H1 (cell line): ENCODE measurements at regions not wholly inside any gene's neighbourhood (a gene's known extent, or its start where the extent isn't known, plus 50 kb on each side); places are given as distances from the start of the nearest gene placed in this dataset.

Source experiments
- CTCF ChIA-PET: fragments of 300-600 bp; sonication (Branson Sonifier 250); formaldehyde crosslinking; loops from one replicate; lab custom pipeline; 2021; ENCODE audit not compliant: partially characterized antibody; lab: Charles Lee
- POLR2A ChIA-PET: fragments of 300-600 bp; sonication (Branson Sonifier 250); formaldehyde crosslinking; loops from one replicate; lab custom pipeline; 2021; ENCODE audit warnings: inconsistent platforms; ENCODE audit not compliant: partially characterized antibody; lab: Charles Lee
- DNase-seq, 2 experiments: peaks; one replicate each; pipeline versions ENCODE4 v3.0.0 to v3.0.0-alpha.2; 2010 to 2022; ENCODE audit warnings: low spot score in 2 of 2, low read depth in 1 of 2, mixed read lengths in 1 of 2
- FAIRE-seq: peaks from 2 replicates; lab custom pipeline; 2011; peaks lifted over from hg19 to GRCh38; lab: Jason Lieb, UNC
- H2AFZ ChIP-seq: 2 replicates; pipeline ENCODE4 v1.8.1; 2012; ENCODE audit warnings: low read length, inconsistent platforms
- H2AK5ac ChIP-seq: 2 replicates; pipeline ENCODE4 v1.6.1; 2013; ENCODE audit warnings: low read depth, low read length
- H2BK120ac ChIP-seq: replicated peaks from 2 replicates; pipeline ENCODE3; 2013; ENCODE audit warnings: low read depth, low read length, inconsistent platforms
- H2BK12ac ChIP-seq: 2 replicates; pipeline ENCODE4 v1.6.1; 2013; ENCODE audit warnings: low read depth, low read length
- H2BK15ac ChIP-seq: 2 replicates; pipeline ENCODE4 v1.6.1; 2013; ENCODE audit warnings: low read length
- H2BK20ac ChIP-seq: 2 replicates; pipeline ENCODE4 v1.6.1; 2013; ENCODE audit warnings: low read length
- H2BK5ac ChIP-seq: 2 replicates; pipeline ENCODE4 v1.6.1; 2013; ENCODE audit warnings: low read depth, low read length
- H3K14ac ChIP-seq: 2 replicates; pipeline ENCODE4 v1.6.1; 2013; ENCODE audit warnings: inconsistent platforms; ENCODE audit not compliant: insufficient read length
- H3K18ac ChIP-seq: 2 replicates; pipeline ENCODE4 v1.6.1; 2013; ENCODE audit warnings: low read length; ENCODE audit errors: extremely low read depth
- H3K23ac ChIP-seq: 2 replicates; pipeline ENCODE4 v1.6.1; 2013; ENCODE audit warnings: inconsistent platforms; ENCODE audit not compliant: insufficient read length
- H3K23me2 ChIP-seq: 2 replicates; pipeline ENCODE4 v1.6.1; 2013; ENCODE audit warnings: low read depth, low read length
- H3K27ac ChIP-seq: 2 replicates; pipeline ENCODE4 v1.6.1; 2011; ENCODE audit warnings: low read depth, low read length, inconsistent platforms
- H3K27me3 ChIP-seq, 4 experiments: replicated peaks in 1 of 4; 1 replicate in 1 of 4; 2 replicates in 3 of 4; pipeline versions ENCODE4 v1.6.1 to v1.8.1; 2011 to 2013; ENCODE audit warnings: low read length in 3 of 4, mild to moderate bottlenecking in 3 of 4, inconsistent platforms in 2 of 4, mixed read lengths in 2 of 4, moderate library complexity in 1 of 4; ENCODE audit not compliant: control insufficient read depth in 3 of 4, insufficient read depth in 3 of 4; ENCODE audit errors: extremely low read depth in 1 of 4
- H3K36me3 ChIP-seq, 4 experiments: 2 replicates each; pipeline versions ENCODE4 v1.6.1 to v1.8.1; 2011 to 2013; ENCODE audit warnings: mild to moderate bottlenecking in 4 of 4, low read length in 3 of 4, moderate library complexity in 2 of 4, control low read depth in 1 of 4, inconsistent platforms in 1 of 4; ENCODE audit not compliant: insufficient read depth in 4 of 4, control insufficient read depth in 2 of 4
- H3K4ac ChIP-seq: replicated peaks from 2 replicates; pipeline ENCODE3; 2013; ENCODE audit warnings: low read length, low read depth, mixed read lengths, inconsistent platforms; ENCODE audit not compliant: insufficient read length
- H3K4me1 ChIP-seq, 4 experiments: replicated peaks in 1 of 4; 1 replicate in 1 of 4; 2 replicates in 3 of 4; pipeline versions ENCODE4 v1.6.1 to v1.8.1; 2011 to 2013; ENCODE audit warnings: low read length in 3 of 4, inconsistent platforms in 2 of 4, mixed read lengths in 1 of 4; ENCODE audit not compliant: insufficient read depth in 4 of 4, control insufficient read depth in 3 of 4
- H3K4me2 ChIP-seq, 2 experiments: 2 replicates each; pipeline versions ENCODE4 v1.6.1 to v1.8.1; 2011 to 2013; ENCODE audit warnings: low read depth in 2 of 2, low read length in 2 of 2, control low read depth in 1 of 2, inconsistent platforms in 1 of 2, mild to moderate bottlenecking in 1 of 2; ENCODE audit not compliant: insufficient read depth in 1 of 2
- H3K4me3 ChIP-seq, 4 experiments: fragments of 200-600, 300-600 bp in 1 of 4; sonication (generic), shearing (Covaris generic), sonication (Bioruptor Twin) in 1 of 4; 2 replicates each; pipeline versions ENCODE4 v1.5.1 to v1.8.1; 2011 to 2016; ENCODE audit warnings: low read length in 4 of 4, low read depth in 3 of 4, control low read depth in 2 of 4, inconsistent platforms in 2 of 4, mild to moderate bottlenecking in 2 of 4, mixed read lengths in 1 of 4, moderate library complexity in 1 of 4; ENCODE audit not compliant: insufficient read depth in 2 of 4; ENCODE audit errors: extremely low read depth in 1 of 4
- H3K56ac ChIP-seq: replicated peaks from 2 replicates; pipeline ENCODE3; 2013; ENCODE audit warnings: low read depth, mild to moderate bottlenecking, mixed read lengths, low read length, inconsistent platforms; ENCODE audit not compliant: insufficient read length
- H3K79me1 ChIP-seq: 2 replicates; pipeline ENCODE4 v1.6.1; 2013; ENCODE audit warnings: low read depth, low read length, control low read depth
- H3K79me2 ChIP-seq, 2 experiments: 2 replicates each; pipeline versions ENCODE4 v1.6.1 to v1.8.1; 2012 to 2013; ENCODE audit warnings: low read length in 2 of 2, mild to moderate bottlenecking in 2 of 2, inconsistent platforms in 1 of 2; ENCODE audit not compliant: insufficient read depth in 2 of 2, control insufficient read depth in 1 of 2
- H3K9ac ChIP-seq, 4 experiments: replicated peaks in 1 of 4; 1 replicate in 1 of 4; 2 replicates in 3 of 4; pipeline versions ENCODE4 v1.6.1 to v1.8.1; 2011 to 2013; ENCODE audit warnings: low read depth in 3 of 4, low read length in 3 of 4, control low read depth in 2 of 4, mild to moderate bottlenecking in 2 of 4, moderate library complexity in 2 of 4, inconsistent platforms in 1 of 4; ENCODE audit errors: extremely low read depth in 1 of 4
- H3K9me3 ChIP-seq, 2 experiments: 2 replicates each; pipeline versions ENCODE4 v1.6.1 to v1.8.1; 2012 to 2013; ENCODE audit warnings: mild to moderate bottlenecking in 2 of 2, moderate library complexity in 2 of 2, control low read depth in 1 of 2, inconsistent platforms in 1 of 2, low read depth in 1 of 2, low read length in 1 of 2, mixed read lengths in 1 of 2; ENCODE audit not compliant: insufficient read depth in 2 of 2
- H4K20me1 ChIP-seq, 2 experiments: replicated peaks in 1 of 2; 2 replicates each; pipeline versions ENCODE3 to v1.8.1; 2011 to 2013; ENCODE audit warnings: inconsistent platforms in 2 of 2, low read length in 2 of 2, mild to moderate bottlenecking in 1 of 2; ENCODE audit not compliant: insufficient read depth in 2 of 2, control insufficient read depth in 1 of 2
- H4K5ac ChIP-seq: 2 replicates; pipeline ENCODE4 v1.6.1; 2013; ENCODE audit warnings: low read length, low read depth, mixed read lengths, inconsistent platforms; ENCODE audit not compliant: insufficient read length
- H4K8ac ChIP-seq: 2 replicates; pipeline ENCODE4 v1.8.0; 2013; ENCODE audit warnings: mild to moderate bottlenecking, moderate library complexity, low read length, inconsistent platforms; ENCODE audit not compliant: insufficient read depth; ENCODE audit errors: extremely low read depth
- H4K91ac ChIP-seq: replicated peaks from 2 replicates; pipeline ENCODE3; 2013; ENCODE audit warnings: low read length, mixed read lengths, inconsistent platforms; ENCODE audit not compliant: insufficient read length
- ATF3 ChIP-seq: IDR thresholded peaks from 2 replicates; pipeline ENCODE4 v1.6.1; 2011; ENCODE audit warnings: low read depth, mild to moderate bottlenecking, low read length; ENCODE audit not compliant: insufficient read depth
- GTF2F1 ChIP-seq: IDR thresholded peaks from 2 replicates; pipeline ENCODE4 v1.6.1; 2012; ENCODE audit warnings: low read depth, low read length, improper control_type of control experiment, borderline replicate concordance
- HDAC6 ChIP-seq: IDR thresholded peaks from one replicate; pipeline ENCODE4 v1.7.1; 2012; ENCODE audit warnings: low read depth, mild to moderate bottlenecking, inconsistent platforms, low read length, moderate library complexity
- NANOG ChIP-seq: IDR thresholded peaks from 2 replicates; pipeline ENCODE4 v1.6.1; 2011; ENCODE audit warnings: low read length, low read depth, mild to moderate bottlenecking, inconsistent platforms; ENCODE audit not compliant: insufficient read depth, poor library complexity, severe bottlenecking
- NRF1 ChIP-seq: IDR thresholded peaks from 2 replicates; pipeline ENCODE4 v1.6.1; 2011; ENCODE audit warnings: mild to moderate bottlenecking, low read depth, low read length, improper control_type of control experiment
- PHF8 ChIP-seq: fragments of 200-600 bp; sonication (generic); conservative IDR thresholded peaks from 2 replicates; pipeline ENCODE4 v1.7.1; 2012; ENCODE audit warnings: low read depth, mild to moderate bottlenecking, inconsistent platforms, low read length, moderate library complexity
- RAD21 ChIP-seq, 2 experiments: IDR thresholded peaks in 1 of 2; conservative IDR thresholded peaks in 1 of 2; 2 replicates each; pipeline ENCODE4 v1.6.1; 2011; ENCODE audit warnings: low read depth in 2 of 2, low read length in 2 of 2, improper control_type of control experiment in 1 of 2, inconsistent platforms in 1 of 2, mild to moderate bottlenecking in 1 of 2, moderate library complexity in 1 of 2
- SAP30 ChIP-seq: fragments of 300-600 bp; sonication (generic); IDR thresholded peaks from 2 replicates; pipeline ENCODE4 v1.7.1; 2012; ENCODE audit warnings: low read length, moderate library complexity, mild to moderate bottlenecking, inconsistent platforms; ENCODE audit not compliant: insufficient read depth, insufficient replicate concordance
- SIRT6 ChIP-seq: IDR thresholded peaks from one replicate; pipeline ENCODE4 v1.7.1; 2012; ENCODE audit warnings: low read length, inconsistent platforms
- SIX5 ChIP-seq: IDR thresholded peaks from 2 replicates; pipeline ENCODE4 v1.6.1; 2011; ENCODE audit warnings: mild to moderate bottlenecking, low read depth, low read length
- SP2 ChIP-seq: IDR thresholded peaks from 2 replicates; pipeline ENCODE4 v1.6.1; 2012; ENCODE audit warnings: mild to moderate bottlenecking, low read length, inconsistent platforms
- SUZ12 ChIP-seq: fragments of 200-600 bp; sonication (generic); IDR thresholded peaks from 2 replicates; pipeline ENCODE4 v1.6.1; 2012; ENCODE audit warnings: mild to moderate bottlenecking, inconsistent platforms, low read length, moderate library complexity, mixed read lengths
- USF2 ChIP-seq: IDR thresholded peaks from 2 replicates; pipeline ENCODE4 v1.6.1; 2011; ENCODE audit warnings: low read length, improper control_type of control experiment
- WGBS, 2 experiments: shearing (Covaris generic) in 1 of 2; methylation state at CpG; one replicate each; pipeline versions ENCODE4 v1.1.6 to v1.1.7; 2013 to 2015; ENCODE audit warnings: low lambda C conversion rate in 2 of 2, mixed read lengths in 2 of 2, inconsistent platforms in 1 of 2, low coverage in 1 of 2, missing lambda C conversion rate in 1 of 2; ENCODE audit not compliant: insufficient replicate concordance in 2 of 2, insufficient coverage in 1 of 2, insufficient read length in 1 of 2; ENCODE audit errors: extremely low coverage in 1 of 2, missing lambda C conversion rate in 1 of 2; 5-methylcytosine and 5-hydroxymethylcytosine counted together

- H2AK5ac ChIP-seq, result no peak overlapping the region
- H3K23me2 ChIP-seq, result no peaks in the 10 kb centered on the region
- no peaks in the 10 kb centered on the region for H4K20me1 ChIP-seq
- H3K14ac ChIP-seq, result no peak overlapping the region
- no peak overlapping the region for H2BK12ac ChIP-seq
- no peak overlapping the region for H2BK5ac ChIP-seq
- DNase-seq (no peak), FAIRE-seq (no peak)
- H3K23ac ChIP-seq, result no peak overlapping the region
- no peak overlapping the region for H3K18ac ChIP-seq
- no peak overlapping the region for H2BK20ac ChIP-seq
- no peaks in the 10 kb centered on the region for H3K36me3 ChIP-seq
- no peak overlapping the region for H4K5ac ChIP-seq
- no peak overlapping the region for H4K8ac ChIP-seq
- no peaks in the 10 kb centered on the region for H3K4me1 ChIP-seq
- H2BK120ac ChIP-seq, result no peak overlapping the region
- H3K4me2 ChIP-seq, result no peak overlapping the region
- no peak overlapping the region for H3K4ac ChIP-seq
- no peak overlapping the region for H2AFZ ChIP-seq
- H3K27ac ChIP-seq, result no peak overlapping the region
- POLR2A ChIA-PET, result interaction anchor here (0.6 kb wide), 1 partner anchor 211 kb away, joined by 3 read pairs; no protein-coding TSS in a partner anchor
- no peaks in the 10 kb centered on the region for H3K9me3 ChIP-seq
- WGBS, 2 experiments, result 95% methylated on average over 1 of the region's 1 CpG; no CpG with 5 or more reads in 1 of the 2 experiments
- H3K79me1 ChIP-seq, result no peaks in the 10 kb centered on the region
- H2BK15ac ChIP-seq, result no peak overlapping the region
- H3K4me3 ChIP-seq, result no peak overlapping the region
- H3K9ac ChIP-seq, result no peak overlapping the region
- no peaks in the 10 kb centered on the region for H3K79me2 ChIP-seq
- H3K56ac ChIP-seq, result no peak overlapping the region
- CTCF ChIA-PET, result no interaction called here
- no peaks in the 10 kb centered on the region for H3K27me3 ChIP-seq
- no peak overlapping the region for H4K91ac ChIP-seq
- TF ChIP-seq NANOG (no peak), ATF3 (no peak), SP2 (no peak), PHF8 (no peak), SIX5 (no peak), SIRT6 (no peak), USF2 (no peak), HDAC6 (no peak), GTF2F1 (no peak), RAD21 (IDR thresholded peaks at IDR 0.05 in 1 of 2, conservative IDR thresholded peaks at IDR 0.05 in 1 of 2; ENCODE audit: low read depth in 2 of 2, low read length in 2 of 2) (no peak), SAP30 (no peak), NRF1 (no peak), SUZ12 (no peak)
Observed at GRCh38 chr6:140076105-140076504, 701.7 kb upstream of the CITED2 start.
